ENCODE measurements at regions not wholly inside any gene's neighbourhood (a gene's known extent, or its start where the extent isn't known, plus 50 kb on each side); places are given as distances from the start of the nearest gene placed in this dataset.
A peak's percentile ranks its signal among the peaks of the same experiment; 100 is the strongest.

DNA sequence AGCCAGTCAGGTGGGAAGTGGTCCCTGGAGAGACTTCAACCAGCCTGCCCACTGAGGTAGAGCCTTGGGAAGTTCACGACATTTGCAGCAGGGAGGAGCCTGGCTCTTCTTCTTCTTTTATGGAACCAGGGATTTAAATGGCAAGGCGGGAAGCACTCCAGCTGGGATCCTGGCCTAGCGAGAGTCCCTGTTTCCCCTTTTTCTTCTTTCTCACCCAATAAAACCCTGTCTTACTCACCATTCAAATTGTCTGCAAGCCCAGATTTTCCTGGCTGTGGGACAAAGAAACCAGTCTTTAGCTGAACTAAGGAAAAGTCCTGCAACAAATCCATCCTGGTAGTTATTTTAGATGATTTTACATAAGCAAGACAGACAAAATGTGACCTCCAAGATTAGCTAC, 503.7 kb downstream of the CDH10 start:
- TF ChIP-seq, protein P1, sequence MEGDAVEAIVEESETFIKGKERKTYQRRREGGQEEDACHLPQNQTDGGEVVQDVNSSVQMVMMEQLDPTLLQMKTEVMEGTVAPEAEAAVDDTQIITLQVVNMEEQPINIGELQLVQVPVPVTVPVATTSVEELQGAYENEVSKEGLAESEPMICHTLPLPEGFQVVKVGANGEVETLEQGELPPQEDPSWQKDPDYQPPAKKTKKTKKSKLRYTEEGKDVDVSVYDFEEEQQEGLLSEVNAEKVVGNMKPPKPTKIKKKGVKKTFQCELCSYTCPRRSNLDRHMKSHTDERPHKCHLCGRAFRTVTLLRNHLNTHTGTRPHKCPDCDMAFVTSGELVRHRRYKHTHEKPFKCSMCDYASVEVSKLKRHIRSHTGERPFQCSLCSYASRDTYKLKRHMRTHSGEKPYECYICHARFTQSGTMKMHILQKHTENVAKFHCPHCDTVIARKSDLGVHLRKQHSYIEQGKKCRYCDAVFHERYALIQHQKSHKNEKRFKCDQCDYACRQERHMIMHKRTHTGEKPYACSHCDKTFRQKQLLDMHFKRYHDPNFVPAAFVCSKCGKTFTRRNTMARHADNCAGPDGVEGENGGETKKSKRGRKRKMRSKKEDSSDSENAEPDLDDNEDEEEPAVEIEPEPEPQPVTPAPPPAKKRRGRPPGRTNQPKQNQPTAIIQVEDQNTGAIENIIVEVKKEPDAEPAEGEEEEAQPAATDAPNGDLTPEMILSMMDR (IDR thresholded peaks at IDR 0.05) = no peak
- no peak for TF ChIP-seq POLR2A (IDR thresholded peaks at IDR 0.05)
- H3K36me3 ChIP-seq = no peaks in the 10 kb centered on the region
- intact Hi-C loops (cut with DNase I) = no loop called here
- ATAC-seq = peak in 2 of 4 donors; percentile 10 to 34
- no peaks in the 10 kb centered on the region for H3K27me3 ChIP-seq
- WGBS, 4 donors = 60 to 80% (median 67%) methylated on average over 3 of the region's 3 CpGs
- no peak overlapping the region for H3K27ac ChIP-seq
- no peaks in the 10 kb centered on the region for H3K9me3 ChIP-seq
- H3K4me3 ChIP-seq = no peak overlapping the region
- peak in 3 of 5 donors; percentile 11 to 32 (median 28) for DNase-seq
- H3K4me1 ChIP-seq = no peaks in the 10 kb centered on the region

DNA sequence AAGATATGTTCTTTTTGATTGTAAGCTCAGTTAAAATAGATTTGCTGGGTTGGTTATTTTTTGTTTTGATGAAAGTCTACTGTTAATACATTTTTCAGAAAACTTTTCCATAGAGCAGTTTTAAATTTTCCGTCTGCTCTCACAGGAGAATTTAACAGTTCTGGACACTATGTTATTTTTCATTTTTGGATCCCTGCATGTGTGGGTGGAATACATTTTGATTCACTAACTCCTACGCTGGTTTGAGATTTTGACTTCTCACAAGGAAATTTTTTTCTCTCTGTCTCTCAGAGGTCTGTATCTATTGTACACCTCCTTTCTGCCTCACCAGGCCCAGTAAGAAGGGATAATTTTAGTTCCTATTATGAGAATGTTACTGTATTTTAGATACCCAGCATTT, 502.4 kb downstream of the CDH10 start:
- no peak overlapping the region for H3K4me3 ChIP-seq
- no peak for DNase-seq
- intact Hi-C loops (cut with DNase I) = no loop called here
- TF ChIP-seq, protein P1 (IDR thresholded peaks at IDR 0.05) = no peak
- TF ChIP-seq POLR2A (IDR thresholded peaks at IDR 0.05) = no peak
- H3K36me3 ChIP-seq = no peaks in the 10 kb centered on the region
- H3K27ac ChIP-seq = no peak overlapping the region
- H3K9me3 ChIP-seq = no peaks in the 10 kb centered on the region
- H3K27me3 ChIP-seq = no peaks in the 10 kb centered on the region
- no peaks in the 10 kb centered on the region for H3K4me1 ChIP-seq
- 60 to 75% (median 63%) methylated on average over 2 of the region's 2 CpGs for WGBS, 4 donors
- no peak for ATAC-seq

DNA sequence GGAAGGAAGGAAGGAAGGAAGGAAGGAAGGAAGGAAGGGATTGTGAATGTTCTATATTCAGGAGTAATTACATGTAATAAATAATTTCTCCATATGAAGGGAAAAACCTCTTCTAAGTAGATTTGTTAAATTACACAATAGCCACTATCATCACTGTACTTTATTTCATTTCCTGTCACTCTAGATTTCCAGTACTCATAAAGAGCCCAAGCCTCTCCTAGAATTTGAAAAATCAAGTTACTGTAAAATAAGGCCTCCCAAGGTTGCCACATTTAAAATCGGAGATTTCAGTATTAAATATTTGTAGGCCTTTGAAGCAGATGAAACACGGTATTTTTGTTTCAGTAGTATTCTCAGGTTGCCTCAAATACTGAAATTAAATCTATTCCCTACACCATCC, 499.0 kb downstream of the CDH10 start:
- Histone ChIP-seq H3K27ac (no peak overlapping the region), H3K4me3 (no peak overlapping the region), H3K36me3 (no peaks in the 10 kb centered on the region), H3K9me3 (no peaks in the 10 kb centered on the region), H3K27me3 (no peaks in the 10 kb centered on the region), H3K4me1 (no peaks in the 10 kb centered on the region)
- no peak for ATAC-seq
- intact Hi-C loops (cut with DNase I) = no loop called here
- TF ChIP-seq, protein P1 (IDR thresholded peaks at IDR 0.05) = no peak
- no peak for TF ChIP-seq POLR2A (IDR thresholded peaks at IDR 0.05)
- no peak for DNase-seq
- WGBS, 4 donors = 77 to 89% (median 87%) methylated on average over 2 of the region's 2 CpGs

DNA sequence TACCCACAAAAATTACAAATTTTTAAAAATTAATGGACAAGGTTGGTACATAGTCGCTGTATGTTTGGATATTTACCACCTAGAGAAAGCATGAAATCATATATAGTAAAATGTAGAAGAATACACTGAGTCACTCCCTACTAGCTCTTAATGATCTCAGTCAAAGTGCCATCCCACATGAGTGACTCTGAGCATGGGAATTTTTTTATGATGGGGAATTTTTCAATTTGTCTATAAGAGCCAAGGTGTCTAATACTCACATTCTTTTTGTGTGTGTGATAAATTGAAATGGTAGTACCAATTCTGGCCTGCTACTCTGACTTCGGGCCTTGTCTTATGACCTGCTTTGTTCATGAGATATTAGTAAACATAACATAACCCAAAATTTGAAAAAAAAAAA, 483.2 kb downstream of the CDH10 start:
- Histone ChIP-seq H3K4me1 (no peaks in the 10 kb centered on the region), H3K36me3 (no peaks in the 10 kb centered on the region), H3K9me3 (peaks cover 0 to 15% (median 0%) of the 10 kb centered on the region in 12 donors), H3K4me3 (no peak overlapping the region), H3K27ac (no peak overlapping the region), H3K27me3 (no peaks in the 10 kb centered on the region)
- intact Hi-C loops (cut with DNase I) = no loop called here
- no peak for DNase-seq
- ATAC-seq = no peak
- 72 to 77% (median 74%) methylated on average over 2 of the region's 2 CpGs for WGBS, 4 donors
- TF ChIP-seq, protein P1 (IDR thresholded peaks at IDR 0.05) = no peak
- TF ChIP-seq POLR2A (IDR thresholded peaks at IDR 0.05) = no peak

Data from heart left ventricle (tissue), 16 donors.